ENCODE measurements at regions not wholly inside any gene's neighbourhood (a gene's known extent, or its start where the extent isn't known, plus 50 kb on each side); places are given as distances from the start of the nearest gene placed in this dataset.
"Not testable (repeated sequence)": the region's sequence is repeated elsewhere in the genome, so short reads cannot be mapped to it uniquely, and the experiment has no call there.

- no peak for DNase-seq (ENCODE audit: low read depth, low spot score)
- no peak overlapping the region for H3K4me3 ChIP-seq (ENCODE audit: low read length)
These were observed 1012.4 kb upstream of the COX7C start for GRCh38 chr5:85605381-85605780.

- no peak for DNase-seq (ENCODE audit: low read depth, low spot score)
- H3K4me3 ChIP-seq (ENCODE audit: low read length), result no peak overlapping the region
These were observed 1003.3 kb upstream of the COX7C start for GRCh38 chr5:85614489-85614888.

- H3K4me3 ChIP-seq (ENCODE audit: low read length), result no peak overlapping the region
- DNase-seq (ENCODE audit: low read depth, low spot score), result no peak
These were observed 996.1 kb upstream of the COX7C start for GRCh38 chr5:85621668-85622067.

- no peak for DNase-seq (ENCODE audit: low read depth, low spot score)
- no peak overlapping the region for H3K4me3 ChIP-seq (ENCODE audit: low read length)
These were observed 989.6 kb upstream of the COX7C start for GRCh38 chr5:85628153-85628552.

- DNase-seq (ENCODE audit: low read depth, low spot score); H3K4me3 ChIP-seq (ENCODE audit: low read length): not testable (repeated sequence)
These were observed 979.1 kb upstream of the COX7C start for GRCh38 chr5:85638495-85639125.

- no peak for DNase-seq (ENCODE audit: low read depth, low spot score)
- no peak overlapping the region for H3K4me3 ChIP-seq (ENCODE audit: low read length)
These were observed 971.7 kb upstream of the COX7C start for GRCh38 chr5:85646036-85646435.

GRCh38 chr5:85646641-85647040, 971.1 kb upstream of the COX7C start:
- no peak overlapping the region for H3K4me3 ChIP-seq (ENCODE audit: low read length)
- DNase-seq (ENCODE audit: low read depth, low spot score), result no peak

- no peak for DNase-seq (ENCODE audit: low read depth, low spot score)
- H3K4me3 ChIP-seq (ENCODE audit: low read length), result no peak overlapping the region
These were observed 970.2 kb upstream of the COX7C start for GRCh38 chr5:85647349-85648127.

GRCh38 chr5:85648495-85648894, 969.2 kb upstream of the COX7C start:
- H3K4me3 ChIP-seq (ENCODE audit: low read length), result no peak overlapping the region
- DNase-seq (ENCODE audit: low read depth, low spot score), result no peak

GRCh38 chr5:85651731-85652130, 966.0 kb upstream of the COX7C start:
- no peak overlapping the region for H3K4me3 ChIP-seq (ENCODE audit: low read length)
- no peak for DNase-seq (ENCODE audit: low read depth, low spot score)

GRCh38 chr5:85654144-85654543, 963.6 kb upstream of the COX7C start:
- not testable (repeated sequence) for H3K4me3 ChIP-seq (ENCODE audit: low read length); DNase-seq (ENCODE audit: low read depth, low spot score)

- DNase-seq (ENCODE audit: low read depth, low spot score), result no peak
- no peak overlapping the region for H3K4me3 ChIP-seq (ENCODE audit: low read length)
These were observed 961.7 kb upstream of the COX7C start for GRCh38 chr5:85656050-85656449.

GRCh38 chr5:85657328-85657727, 960.4 kb upstream of the COX7C start:
- H3K4me3 ChIP-seq (ENCODE audit: low read length); DNase-seq (ENCODE audit: low read depth, low spot score): not testable (repeated sequence)

GRCh38 chr5:85662969-85663707, 954.6 kb upstream of the COX7C start:
- not testable (repeated sequence) for DNase-seq (ENCODE audit: low read depth, low spot score); H3K4me3 ChIP-seq (ENCODE audit: low read length)

GRCh38 chr5:85663708-85664031, 954.1 kb upstream of the COX7C start:
- H3K4me3 ChIP-seq (ENCODE audit: low read length), result no peak overlapping the region
- DNase-seq (ENCODE audit: low read depth, low spot score), result no peak

- no peak for DNase-seq (ENCODE audit: low read depth, low spot score)
- H3K4me3 ChIP-seq (ENCODE audit: low read length), result no peak overlapping the region
These were observed 947.3 kb upstream of the COX7C start for GRCh38 chr5:85670417-85670816.

GRCh38 chr5:85671223-85671970, 946.3 kb upstream of the COX7C start:
- DNase-seq (ENCODE audit: low read depth, low spot score), result no peak

GRCh38 chr5:85681871-85682270, 935.9 kb upstream of the COX7C start:
- no peak for DNase-seq (ENCODE audit: low read depth, low spot score)
- H3K4me3 ChIP-seq (ENCODE audit: low read length), result no peak overlapping the region

More at GRCh38 chr5:85671223-85671970, 946.3 kb upstream of the COX7C start:
- no peak overlapping the region for H3K4me3 ChIP-seq (ENCODE audit: low read length)

- H3K4me3 ChIP-seq (ENCODE audit: low read length), result no peak overlapping the region
- DNase-seq (ENCODE audit: low read depth, low spot score), result no peak
These were observed 933.4 kb upstream of the COX7C start for GRCh38 chr5:85684351-85684750.

- no peak overlapping the region for H3K4me3 ChIP-seq (ENCODE audit: low read length)
- no peak for DNase-seq (ENCODE audit: low read depth, low spot score)
These were observed 914.4 kb upstream of the COX7C start for GRCh38 chr5:85703296-85703695.
